ENCODE measurements at regions not wholly inside any gene's neighbourhood (a gene's known extent, or its start where the extent isn't known, plus 50 kb on each side); places are given as distances from the start of the nearest gene placed in this dataset.

GRCh38 chr1:60989749-60990713 is 92.3 kb upstream of the NFIA start:
- TF ChIP-seq, protein P1, sequence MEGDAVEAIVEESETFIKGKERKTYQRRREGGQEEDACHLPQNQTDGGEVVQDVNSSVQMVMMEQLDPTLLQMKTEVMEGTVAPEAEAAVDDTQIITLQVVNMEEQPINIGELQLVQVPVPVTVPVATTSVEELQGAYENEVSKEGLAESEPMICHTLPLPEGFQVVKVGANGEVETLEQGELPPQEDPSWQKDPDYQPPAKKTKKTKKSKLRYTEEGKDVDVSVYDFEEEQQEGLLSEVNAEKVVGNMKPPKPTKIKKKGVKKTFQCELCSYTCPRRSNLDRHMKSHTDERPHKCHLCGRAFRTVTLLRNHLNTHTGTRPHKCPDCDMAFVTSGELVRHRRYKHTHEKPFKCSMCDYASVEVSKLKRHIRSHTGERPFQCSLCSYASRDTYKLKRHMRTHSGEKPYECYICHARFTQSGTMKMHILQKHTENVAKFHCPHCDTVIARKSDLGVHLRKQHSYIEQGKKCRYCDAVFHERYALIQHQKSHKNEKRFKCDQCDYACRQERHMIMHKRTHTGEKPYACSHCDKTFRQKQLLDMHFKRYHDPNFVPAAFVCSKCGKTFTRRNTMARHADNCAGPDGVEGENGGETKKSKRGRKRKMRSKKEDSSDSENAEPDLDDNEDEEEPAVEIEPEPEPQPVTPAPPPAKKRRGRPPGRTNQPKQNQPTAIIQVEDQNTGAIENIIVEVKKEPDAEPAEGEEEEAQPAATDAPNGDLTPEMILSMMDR (IDR thresholded peaks at IDR 0.05; ENCODE audit: insufficient read depth, low read length) = no peak
- TF ChIP-seq REST (IDR thresholded peaks at IDR 0.05; ENCODE audit: insufficient replicate concordance, low read depth) = no peak
- TF ChIP-seq POLR2AphosphoS5 (IDR thresholded peaks at IDR 0.05; ENCODE audit: low read depth) = no peak
- TF ChIP-seq SPI1 (IDR thresholded peaks at IDR 0.05; ENCODE audit: borderline replicate concordance, low read depth) = no peak
- TF ChIP-seq GABPA (IDR thresholded peaks at IDR 0.05; ENCODE audit: low read depth) = no peak

All from HL-60 (cell line).